GM19468 (cell line): ENCODE measurements at regions not wholly inside any gene's neighbourhood (a gene's known extent, or its start where the extent isn't known, plus 50 kb on each side); places are given as distances from the start of the nearest gene placed in this dataset.
"Not testable (repeated sequence)": the region's sequence is repeated elsewhere in the genome, so short reads cannot be mapped to it uniquely, and the experiment has no call there.

Experiments
- ATAC-seq: cut with Tn5 transposase; IDR thresholded peaks from one replicate; pipeline ENCODE4 v1.9.1; 2021; ENCODE audit warnings: mild to moderate bottlenecking, moderate library complexity, moderate number of reproducible peaks; ENCODE audit not compliant: unreplicated experiment; ENCODE audit errors: extremely low read depth

- ATAC-seq: no peak
Observed at GRCh38 chr2:4882421-4882820, 809.8 kb upstream of the SOX11 start.

DNA sequence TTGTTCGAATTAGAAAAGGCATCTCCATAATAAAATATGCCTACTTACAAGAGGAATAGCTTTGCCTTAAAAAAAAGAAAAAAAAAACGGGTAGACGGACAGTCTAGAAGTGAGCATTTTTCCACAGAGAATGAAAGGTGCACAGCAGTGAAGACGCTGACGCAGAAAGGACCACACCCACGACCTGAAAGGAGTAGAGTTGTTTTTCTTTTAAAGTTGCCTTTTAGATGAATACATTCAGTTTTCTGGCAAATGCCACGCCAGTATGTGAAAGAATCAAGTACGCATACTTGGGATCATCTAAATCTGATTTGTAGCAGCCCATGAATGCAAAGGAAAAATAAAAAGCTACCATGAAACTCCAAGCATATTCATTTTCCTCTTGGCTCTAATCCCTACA lies 809.2 kb upstream of the SOX11 start:
- ATAC-seq: no peak

DNA sequence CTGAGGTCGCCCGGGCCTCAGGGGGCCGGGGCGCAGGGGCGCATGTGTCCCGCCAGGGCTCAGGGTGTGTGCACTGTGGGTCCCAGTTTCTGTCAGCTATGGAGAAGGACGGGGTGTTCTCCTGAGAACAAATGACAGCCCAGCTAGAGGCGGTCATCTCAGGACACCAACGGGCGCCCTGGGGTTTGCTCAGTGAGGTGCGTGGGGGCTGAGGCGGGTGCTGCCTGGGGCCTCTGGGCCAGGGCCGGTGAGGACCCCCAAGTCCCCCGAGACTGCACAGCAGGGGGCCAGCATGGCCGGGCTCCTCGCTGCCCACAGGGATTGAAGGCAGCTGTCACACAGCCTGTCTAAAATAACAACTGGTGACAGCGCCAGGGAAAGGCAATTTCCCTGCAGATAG lies 808.8 kb upstream of the SOX11 start:
- no peak for ATAC-seq

- no peak for ATAC-seq
Observed at GRCh38 chr2:4884117-4884571, 808.0 kb upstream of the SOX11 start.

DNA sequence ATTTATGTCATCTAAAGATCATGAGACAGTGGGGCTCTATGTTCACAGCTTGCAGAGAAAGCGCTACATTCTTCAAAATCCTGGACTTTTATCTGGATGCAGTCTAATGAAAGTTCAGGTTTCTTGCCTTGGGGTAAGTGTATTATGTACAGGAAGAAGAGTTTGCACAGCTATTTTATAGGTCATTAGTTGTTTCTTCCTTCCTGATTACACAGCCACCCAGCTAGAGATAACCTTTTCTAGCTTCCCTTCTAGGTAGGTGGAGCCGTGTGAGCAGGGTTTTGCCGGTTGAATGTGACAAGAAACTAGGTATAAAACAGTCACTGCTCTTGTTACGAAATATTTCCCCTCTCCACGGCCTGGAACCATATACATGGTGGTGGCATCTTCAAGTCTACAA lies 800.8 kb upstream of the SOX11 start:
- no peak for ATAC-seq

DNA sequence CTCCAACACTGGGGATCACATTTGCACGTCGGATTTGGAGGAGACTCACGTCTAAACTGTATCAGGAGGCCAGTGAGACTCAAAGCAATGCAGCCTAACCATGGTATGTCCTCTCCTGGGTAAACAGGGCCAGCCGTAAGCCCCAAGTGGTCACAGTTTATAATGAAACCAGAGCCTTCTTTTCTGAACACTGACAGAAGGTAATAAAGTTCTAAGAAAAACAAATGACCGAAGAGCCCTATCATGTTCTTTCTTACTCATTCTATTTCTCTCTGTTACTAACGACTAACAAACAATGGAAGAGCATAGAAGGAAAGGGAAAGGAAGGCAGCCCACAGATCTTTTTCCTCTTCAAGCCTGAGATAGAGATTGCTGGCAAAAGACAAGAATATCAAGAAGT lies 796.8 kb upstream of the SOX11 start:
- ATAC-seq: no peak

- ATAC-seq: no peak
Observed at GRCh38 chr2:4898706-4899105, 793.5 kb upstream of the SOX11 start.

GRCh38 chr2:4900242-4900641 lies 791.9 kb upstream of the SOX11 start:
- no peak for ATAC-seq

DNA sequence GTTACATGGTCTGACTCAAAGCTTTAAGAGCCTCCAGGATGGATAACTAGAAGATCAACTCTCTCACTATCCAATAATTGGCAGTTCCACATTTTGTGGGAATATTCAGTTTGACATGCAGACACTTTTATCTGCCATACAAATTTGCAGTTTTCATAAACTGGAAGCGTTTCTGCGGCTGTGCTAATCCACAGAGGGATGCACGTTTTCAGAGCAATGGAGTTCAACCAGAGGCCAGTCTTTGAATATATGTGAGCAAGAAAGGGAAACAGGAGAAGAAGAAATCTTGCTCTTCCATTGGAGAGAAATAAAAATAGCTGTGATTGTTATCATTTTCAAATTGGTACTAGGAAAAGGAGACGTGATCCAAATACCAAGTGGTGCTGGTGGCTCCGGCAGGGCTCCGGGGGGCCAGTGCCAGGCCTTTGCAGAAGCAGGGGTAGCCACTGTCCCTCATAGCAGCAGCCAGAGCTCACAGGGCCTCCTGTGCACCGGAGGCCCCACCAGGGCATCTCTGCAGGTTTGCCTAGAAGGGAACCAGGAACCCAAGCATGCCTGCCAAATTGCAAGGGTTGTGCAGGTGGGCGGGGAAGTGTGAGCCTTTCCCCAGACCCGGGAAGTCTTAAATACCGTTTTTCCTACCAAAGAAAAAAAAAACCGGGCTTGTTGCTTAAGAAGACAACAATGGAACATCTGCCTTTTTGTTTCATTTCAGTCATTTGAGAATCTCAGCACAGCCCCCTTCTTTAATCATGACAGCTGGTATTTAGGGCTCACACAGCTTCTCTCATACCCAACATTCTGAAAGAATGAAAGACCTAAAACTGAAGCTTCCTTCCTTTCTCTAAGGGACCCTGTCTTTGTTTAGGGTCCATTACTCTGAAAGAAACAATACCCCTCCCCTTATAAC lies 791.1 kb upstream of the SOX11 start:
- no peak for ATAC-seq

GRCh38 chr2:4903656-4904348 lies 788.4 kb upstream of the SOX11 start:
- no peak for ATAC-seq

GRCh38 chr2:4908461-4908860 lies 783.7 kb upstream of the SOX11 start:
- ATAC-seq: no peak

DNA sequence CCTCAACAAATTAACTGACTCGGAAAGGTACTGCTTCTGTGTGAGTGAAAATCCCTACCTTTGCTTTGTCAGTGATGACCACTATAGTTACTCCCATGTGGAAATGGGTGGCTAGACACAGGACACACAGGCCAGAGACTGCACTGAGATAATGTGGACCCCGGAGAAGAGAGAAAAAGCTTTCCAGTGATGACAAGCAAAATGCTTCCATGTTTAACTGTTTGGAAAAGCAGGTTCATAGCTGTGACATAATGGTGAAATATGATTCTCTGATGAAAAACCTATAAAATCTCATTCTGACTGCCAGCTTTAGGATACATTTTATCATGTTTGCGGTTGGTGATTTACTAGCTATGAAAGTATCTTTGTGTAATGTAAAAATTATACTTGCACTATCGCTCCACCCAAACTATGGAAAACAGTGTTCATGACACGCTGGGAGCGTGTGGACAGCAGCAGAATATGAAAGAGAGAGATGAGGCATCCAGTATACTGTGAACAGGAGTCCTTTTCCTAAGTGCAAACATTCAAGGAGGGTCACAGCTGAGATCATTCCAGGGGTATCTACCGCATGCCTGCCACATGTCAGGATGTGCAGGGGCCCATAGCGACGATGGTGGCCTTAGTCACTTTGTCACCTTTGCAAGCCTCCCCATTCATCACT lies 782.7 kb upstream of the SOX11 start:
- no peak for ATAC-seq

GRCh38 chr2:4914036-4914435 lies 778.1 kb upstream of the SOX11 start:
- ATAC-seq: no peak

DNA sequence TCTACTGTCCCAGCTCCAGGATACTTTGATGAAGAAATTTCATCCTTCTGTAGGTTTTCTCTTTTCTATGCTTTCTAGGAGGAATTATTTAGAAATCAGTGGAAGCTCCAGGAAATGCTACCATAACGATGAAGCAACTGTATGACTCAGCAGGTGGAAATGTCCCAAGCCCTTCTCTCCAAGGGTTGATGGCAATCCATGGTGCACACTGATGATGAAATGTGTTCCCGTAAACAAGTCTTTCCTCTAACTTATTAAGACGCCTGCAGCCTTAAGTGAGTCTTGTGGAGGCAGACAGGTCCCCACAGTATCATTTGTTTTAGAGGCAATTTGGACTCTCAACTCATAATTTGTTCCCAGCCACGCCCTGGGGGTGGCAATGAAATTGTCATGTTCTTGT lies 777.6 kb upstream of the SOX11 start:
- no peak for ATAC-seq

DNA sequence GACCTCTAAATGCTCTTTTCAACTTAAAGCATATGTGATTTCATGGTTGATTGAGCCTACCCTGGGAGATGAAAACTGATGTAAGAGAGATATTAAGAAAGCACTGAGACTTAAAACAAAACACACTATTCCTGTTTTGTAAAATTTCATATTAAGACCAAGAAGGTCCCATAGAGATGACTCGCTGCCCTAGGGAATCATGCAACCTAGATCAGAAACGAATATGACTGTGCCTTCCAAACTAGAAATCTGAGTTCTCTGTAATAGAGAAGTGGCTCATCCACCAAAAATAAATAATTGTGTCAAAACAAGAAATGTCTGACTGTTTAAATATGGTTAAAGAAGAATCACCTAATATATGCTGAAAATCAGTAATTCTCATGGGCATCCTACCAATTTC lies 776.8 kb upstream of the SOX11 start:
- ATAC-seq: no peak

GRCh38 chr2:4916094-4916493 lies 776.1 kb upstream of the SOX11 start:
- no peak for ATAC-seq

GRCh38 chr2:4930704-4931103 lies 761.5 kb upstream of the SOX11 start:
- no peak for ATAC-seq

DNA sequence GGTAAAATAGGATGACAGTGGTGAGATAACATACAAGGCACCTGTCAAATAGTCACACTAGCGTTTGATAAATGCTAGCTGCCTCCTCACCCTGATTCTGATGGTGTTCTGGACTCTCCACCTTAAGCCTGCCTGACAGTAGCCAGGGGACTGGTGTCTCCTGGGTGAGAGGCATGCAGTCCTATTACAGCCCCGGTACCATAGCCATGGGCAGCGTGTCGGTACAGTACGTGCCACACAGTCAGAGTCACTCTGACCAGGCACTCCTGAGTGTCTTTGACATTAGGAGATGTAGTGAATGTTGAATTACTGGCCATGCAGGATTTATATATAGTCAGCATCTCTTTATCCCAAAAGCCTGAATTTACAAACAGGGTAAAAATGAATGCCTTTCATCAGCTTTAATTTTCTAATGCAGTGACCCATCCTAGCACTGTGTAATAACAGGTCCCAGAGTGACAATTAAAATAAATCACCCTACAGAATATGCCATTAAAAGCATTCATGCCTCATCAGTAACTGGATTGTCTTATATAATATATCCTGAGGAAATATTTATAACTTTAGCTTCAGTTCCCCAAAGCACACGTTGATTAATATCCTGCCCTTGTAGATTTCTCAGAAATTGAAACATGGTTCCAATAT lies 760.3 kb upstream of the SOX11 start:
- no peak for ATAC-seq

- not testable (repeated sequence) for ATAC-seq
Observed at GRCh38 chr2:4935291-4935690, 756.9 kb upstream of the SOX11 start.

DNA sequence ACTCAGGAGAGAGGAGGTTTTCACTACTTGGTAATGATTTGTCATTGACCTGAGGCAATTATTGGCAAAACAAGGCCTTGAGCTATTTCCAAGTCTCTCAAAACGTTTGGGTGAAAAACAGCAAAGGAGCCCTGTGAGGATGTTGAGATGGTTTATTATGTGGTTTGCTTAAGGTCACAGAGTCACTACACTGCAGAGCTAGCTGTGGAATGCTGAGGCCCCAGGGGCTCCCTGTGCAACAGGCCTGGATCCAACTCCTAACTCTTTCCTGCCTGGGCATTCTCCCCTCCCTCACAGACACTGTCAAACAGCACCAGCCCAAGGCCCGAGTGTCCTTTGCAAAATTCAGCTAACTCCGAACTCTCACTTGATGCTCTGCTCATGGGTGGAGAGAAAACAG lies 754.6 kb upstream of the SOX11 start:
- no peak for ATAC-seq

GRCh38 chr2:4938206-4938605 lies 754.0 kb upstream of the SOX11 start:
- ATAC-seq: no peak
